GM12878 (cell line): ENCODE measurements at regions not wholly inside any gene's neighbourhood (a gene's known extent, or its start where the extent isn't known, plus 50 kb on each side); places are given as distances from the start of the nearest gene placed in this dataset.
A peak's percentile ranks its signal among the peaks of the same experiment; 100 is the strongest.

Source experiments
- ATAC-seq: fragments of 200-7000 bp; cut with Tn5 transposase; 3 replicates; pipeline ENCODE4 v1.9.1; 2020; ENCODE audit warnings: mild to moderate bottlenecking, moderate library complexity
- BruUV-seq: library from RNA; stranded (reverse); fragments of 400-500 nt; replicated peaks from 2 replicates; lab custom pipeline; 2021; lab: Mats Ljungman, UMichigan
- CTCF ChIA-PET: fragments of 300-600 bp; sonication (Branson Sonifier 250); formaldehyde crosslinking; extraction: SDS; loops from one replicate; lab custom pipeline; 2021; ENCODE audit warnings: inconsistent platforms; lab: Yijun Ruan, JAX
- POLR2A ChIA-PET: fragments of 350-600 bp; formaldehyde crosslinking; extraction: SDS; loops from one replicate; lab custom pipeline; 2021; ENCODE audit warnings: inconsistent platforms; lab: Charles Lee
- RAD21 ChIA-PET: fragments of 300-600 bp; sonication (Branson Sonifier 250); formaldehyde crosslinking; loops from one replicate; lab custom pipeline; 2023; ENCODE audit warnings: antibody characterized with exemption; ENCODE audit not compliant: unreplicated experiment; lab: Charles Lee
- SMC1A ChIA-PET: fragments of 300-600 bp; sonication (Branson Sonifier 250); formaldehyde crosslinking; loops from one replicate; lab custom pipeline; 2023; ENCODE audit not compliant: unreplicated experiment, uncharacterized antibody; lab: Charles Lee
- DNase-seq: peaks from one replicate; pipeline ENCODE4 v3.0.0-alpha.2; 2011; ENCODE audit warnings: low read depth, low spot score
- FAIRE-seq: peaks from 3 replicates; lab custom pipeline; 2011; peaks lifted over from hg19 to GRCh38; lab: Jason Lieb, UNC
- H2AFZ ChIP-seq: 2 replicates; pipeline ENCODE4 v1.6.0; 2011; ENCODE audit warnings: low read depth, low read length, control low read depth; ENCODE audit not compliant: control insufficient read depth
- H3K27ac ChIP-seq: 2 replicates; pipeline ENCODE4 v1.5.1; 2011; ENCODE audit warnings: control low read depth; ENCODE audit not compliant: control insufficient read depth, insufficient read depth
- H3K27me3 ChIP-seq, 2 experiments: replicated peaks in 1 of 2; 2 replicates each; pipeline versions ENCODE4 v1.6.0 to v1.6.1; 2011; ENCODE audit warnings: low read length in 1 of 2; ENCODE audit not compliant: control insufficient read depth in 2 of 2, insufficient read depth in 2 of 2
- H3K36me3 ChIP-seq, 2 experiments: 2 replicates each; pipeline ENCODE4 v1.5.1; 2011; ENCODE audit warnings: low read length in 1 of 2; ENCODE audit not compliant: control insufficient read depth in 2 of 2, insufficient read depth in 2 of 2
- H3K4me1 ChIP-seq: 2 replicates; pipeline ENCODE4 v1.6.1; 2011; ENCODE audit warnings: mild to moderate bottlenecking, low read length, moderate library complexity, mixed read lengths; ENCODE audit not compliant: control insufficient read depth, insufficient read depth
- H3K4me2 ChIP-seq: 2 replicates; pipeline ENCODE4 v1.6.0; 2011; ENCODE audit warnings: control low read depth; ENCODE audit not compliant: control insufficient read depth, insufficient read depth
- H3K4me3 ChIP-seq: fragments of 200-600 bp; sonication (generic); 2 replicates; pipeline ENCODE4 v1.5.1; 2016
- H3K79me2 ChIP-seq: 2 replicates; pipeline ENCODE4 v1.6.0; 2011; ENCODE audit warnings: low read length; ENCODE audit not compliant: control insufficient read depth, insufficient read depth
- H3K9ac ChIP-seq: 2 replicates; pipeline ENCODE4 v1.8.0; 2011; ENCODE audit warnings: low read length, control low read depth, mixed read lengths; ENCODE audit not compliant: control insufficient read depth, insufficient read depth
- H3K9me3 ChIP-seq: replicated peaks from 3 replicates; pipeline ENCODE4 v1.5.1; 2011; ENCODE audit warnings: mild to moderate bottlenecking, low read length; ENCODE audit not compliant: control insufficient read depth, insufficient read depth
- H4K20me1 ChIP-seq: 2 replicates; pipeline ENCODE4 v1.6.0; 2011; ENCODE audit not compliant: control insufficient read depth, insufficient read depth
- BCL3 ChIP-seq: IDR thresholded peaks from 2 replicates; pipeline ENCODE4 v1.6.1; 2011; ENCODE audit warnings: borderline replicate concordance, low read depth, mild to moderate bottlenecking, moderate library complexity, low read length; ENCODE audit not compliant: insufficient read depth, poor library complexity, severe bottlenecking
- CHD4 ChIP-seq: fragments of 200-600 bp; sonication (generic); IDR thresholded peaks from 2 replicates; pipeline ENCODE4 v1.6.1; 2016; ENCODE audit warnings: mild to moderate bottlenecking
- GATAD2B ChIP-seq: fragments of 450-650 bp; conservative IDR thresholded peaks from 2 replicates; pipeline ENCODE4 v1.6.1; 2017; ENCODE audit warnings: low read depth, mild to moderate bottlenecking, moderate library complexity
- JUNB ChIP-seq: IDR thresholded peaks from 2 replicates; pipeline ENCODE4 v1.6.1; 2016; ENCODE audit warnings: antibody characterized with exemption, mild to moderate bottlenecking
- MEF2A ChIP-seq: IDR thresholded peaks from 2 replicates; pipeline ENCODE4 v1.6.1; 2011; ENCODE audit warnings: low read depth, mild to moderate bottlenecking, low read length, moderate library complexity; ENCODE audit not compliant: insufficient read depth
- MXI1 ChIP-seq: fragments of 150-350 bp; IDR thresholded peaks from 2 replicates; pipeline ENCODE4 v1.6.1; 2011; ENCODE audit warnings: low read depth, mild to moderate bottlenecking, inconsistent platforms, low read length, improper control_type of control experiment
- MYB ChIP-seq: fragments of 150-350 bp; IDR thresholded peaks from 2 replicates; pipeline ENCODE4 v1.6.1; 2014; ENCODE audit warnings: mild to moderate bottlenecking, low read depth, low read length, borderline replicate concordance
- NFYA ChIP-seq: IDR thresholded peaks from 2 replicates; pipeline ENCODE4 v1.6.1; 2011; ENCODE audit warnings: low read depth, mild to moderate bottlenecking, low read length, improper control_type of control experiment, borderline replicate concordance
- NKRF ChIP-seq: fragments of 450-650 bp; conservative IDR thresholded peaks from 2 replicates; pipeline ENCODE4 v1.6.1; 2017; ENCODE audit warnings: mild to moderate bottlenecking, moderate library complexity
- RUNX3 ChIP-seq: IDR thresholded peaks from 2 replicates; pipeline ENCODE4 v1.6.1; 2012; ENCODE audit warnings: low read length, inconsistent platforms
- STAT1 ChIP-seq: fragments of 450-650 bp; conservative IDR thresholded peaks from 2 replicates; pipeline ENCODE4 v1.6.1; 2014; ENCODE audit warnings: antibody characterized with exemption, mild to moderate bottlenecking
- ZNF384 ChIP-seq: IDR thresholded peaks from 2 replicates; pipeline ENCODE4 v1.6.1; 2012; ENCODE audit warnings: low read depth, mild to moderate bottlenecking, low read length, improper control_type of control experiment, borderline replicate concordance
- WGBS: methylation state at CpG from one replicate; pipeline ENCODE4 v1.1.6; 2016; ENCODE audit warnings: low lambda C conversion rate; ENCODE audit not compliant: insufficient replicate concordance, insufficient coverage; ENCODE audit errors: missing lambda C conversion rate; 5-methylcytosine and 5-hydroxymethylcytosine counted together
- in situ Hi-C: fragments of 300-500 bp; cut with MboI; formaldehyde crosslinking; loops from 9 replicates; pipeline ENCODE4 v1.14.3; 2018; ENCODE audit warnings: mixed read lengths
- intact Hi-C: fragments of 100-400 bp; cut with micrococcal nuclease; formaldehyde crosslinking; loops from one replicate; pipeline ENCODE4 v1.14.2; 2022; ENCODE audit not compliant: unreplicated experiment

- H3K4me3 ChIP-seq = no peak overlapping the region
- H3K27me3 ChIP-seq = no peaks in the 10 kb centered on the region
- no peak overlapping the region for H3K4me2 ChIP-seq
- TF ChIP-seq RUNX3 = peak; percentile 23; the same call in 1 of the 2 replicates
- TF ChIP-seq NKRF = no peak
- ChIA-PET CTCF (interaction anchor here (1.0 kb wide), 1 partner anchor 8 kb away, joined by 4 read pairs; no protein-coding TSS in a partner anchor), POLR2A (interaction anchor here (1.7 kb wide), 1 partner anchor 12 kb away, joined by 4 read pairs; no protein-coding TSS in a partner anchor), RAD21 (interaction anchor here (0.7 kb wide), 1 partner anchor 259 kb away, joined by 3 read pairs; no protein-coding TSS in a partner anchor), SMC1A (interaction anchor here (0.6 to 1.7 kb wide), 7 partner anchors 9 to 259 kb away, joined by 3 to 5 read pairs (median 3); no protein-coding TSS in a partner anchor)
- WGBS = 3% methylated on average over 3 of the region's 3 CpGs
- H3K36me3 ChIP-seq = no peaks in the 10 kb centered on the region
- no peaks in the 10 kb centered on the region for H3K79me2 ChIP-seq
- no peak for FAIRE-seq
- no peak overlapping the region for H3K27ac ChIP-seq
- H3K4me1 ChIP-seq = no peaks in the 10 kb centered on the region
- H2AFZ ChIP-seq = no peak overlapping the region
- H3K9ac ChIP-seq = no peak overlapping the region
- H4K20me1 ChIP-seq = no peaks in the 10 kb centered on the region
- H3K9me3 ChIP-seq = no peaks in the 10 kb centered on the region
- BruUV-seq = no TSS peak
- no peak for DNase-seq
- intact Hi-C loops = no loop called here
- in situ Hi-C loops = no loop called here
- peak; percentile 51 for ATAC-seq
These were observed 245.5 kb downstream of the PHLDA1 start for GRCh38 chr12:75786070-75786469.

GRCh38 chr12:75784591-75784990, 247.0 kb downstream of the PHLDA1 start:
- Histone ChIP-seq H2AFZ (no peak overlapping the region), H3K27me3 (no peaks in the 10 kb centered on the region), H3K4me3 (no peak overlapping the region), H3K4me1 (no peaks in the 10 kb centered on the region), H3K9me3 (no peaks in the 10 kb centered on the region), H3K4me2 (no peak overlapping the region), H3K27ac (no peak overlapping the region), H4K20me1 (no peaks in the 10 kb centered on the region), H3K9ac (no peak overlapping the region), H3K79me2 (no peaks in the 10 kb centered on the region), H3K36me3 (no peaks in the 10 kb centered on the region)
- intact Hi-C loops (no loop called here), in situ Hi-C loops (no loop called here)
- ATAC-seq (no peak), FAIRE-seq (peak; percentile 44), DNase-seq (no peak)
- SMC1A ChIA-PET = interaction anchor here (0.7 to 1.9 kb wide), 7 partner anchors 8 to 257 kb away, joined by 3 to 6 read pairs (median 3); no protein-coding TSS in a partner anchor
- 53% methylated on average over 2 of the region's 2 CpGs for WGBS
- CTCF ChIA-PET = no interaction called here
- RAD21 ChIA-PET = no interaction called here
- BruUV-seq = no TSS peak
- POLR2A ChIA-PET = interaction anchor here (1.7 kb wide), 1 partner anchor 10 kb away, joined by 4 read pairs; no protein-coding TSS in a partner anchor
- TF ChIP-seq JUNB (no peak), CHD4 (no peak), NFYA (no peak), BCL3 (no peak), MXI1 (no peak), ZNF384 (no peak), STAT1 (no peak), GATAD2B (no peak), MYB (no peak), MEF2A (no peak)
